ENCODE measurements at regions not wholly inside any gene's neighbourhood (a gene's known extent, or its start where the extent isn't known, plus 50 kb on each side); places are given as distances from the start of the nearest gene placed in this dataset.

GRCh38 chr2:39975476-39976020 is 196.5 kb upstream of the THUMPD2 start:
- TF ChIP-seq CTCF (IDR thresholded peaks at IDR 0.05) = no peak
- no peak for TF ChIP-seq POLR2AphosphoS5 (IDR thresholded peaks at IDR 0.05)
- no peak for TF ChIP-seq EP300 (IDR thresholded peaks at IDR 0.05)
- no peak for TF ChIP-seq POLR2A (IDR thresholded peaks at IDR 0.05)

Data from suprapubic skin (tissue), 4 donors.